NCI-H345 treated with DMSO at 0.1 percent for 48 hours (cell line): ENCODE measurements at regions not wholly inside any gene's neighbourhood (a gene's known extent, or its start where the extent isn't known, plus 50 kb on each side); places are given as distances from the start of the nearest gene placed in this dataset.
"Not testable (repeated sequence)": the region's sequence is repeated elsewhere in the genome, so short reads cannot be mapped to it uniquely, and the experiment has no call there.

Experiments used
- DNase-seq: peaks from one replicate; lab custom pipeline; 2025; ENCODE audit not compliant: unreplicated experiment; lab: John Stamatoyannopoulos, UW

DNA sequence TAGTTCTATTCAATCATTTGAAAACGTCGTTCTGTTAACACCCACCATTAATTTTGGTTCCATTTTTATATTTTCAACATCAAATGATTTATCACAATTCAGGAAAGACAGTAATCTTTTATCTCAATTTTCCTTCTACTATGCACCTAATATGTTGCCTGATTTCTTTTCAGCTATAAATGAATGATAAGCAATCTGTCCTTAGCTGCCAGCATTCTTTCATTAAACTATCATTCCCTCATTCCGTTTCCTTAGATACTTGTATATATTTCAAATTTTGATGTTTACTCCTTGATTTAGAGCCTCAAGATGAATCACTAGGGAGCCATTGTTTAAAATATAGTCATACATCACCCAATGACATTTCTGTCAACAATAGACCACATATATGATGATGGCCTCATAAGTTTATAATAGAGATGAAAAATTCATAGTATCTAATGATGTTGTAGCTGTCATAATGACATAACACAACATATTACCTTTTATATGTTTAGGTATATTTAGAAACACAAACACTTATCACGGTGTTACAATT lies 661.7 kb downstream of the IPMK start:
- no peak for DNase-seq

DNA sequence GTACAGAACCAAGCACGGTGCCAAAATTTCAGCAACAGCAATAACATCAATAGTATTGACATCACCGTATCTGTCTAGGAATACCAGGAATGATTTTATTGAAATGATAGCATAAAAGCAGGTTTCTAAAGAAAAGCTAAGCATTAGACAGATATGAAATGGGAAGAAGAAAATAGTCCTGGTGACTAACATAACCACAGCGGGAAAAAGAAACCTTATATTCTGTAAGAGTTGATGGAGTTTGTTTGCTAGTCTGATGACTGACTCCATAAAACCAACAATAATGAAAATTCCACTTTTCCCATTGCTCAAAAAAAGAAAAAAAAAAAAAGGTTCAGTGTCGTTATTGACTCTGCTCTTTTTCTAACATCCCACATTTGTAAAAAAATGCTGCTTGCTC lies 668.3 kb downstream of the IPMK start:
- DNase-seq = no peak

DNA sequence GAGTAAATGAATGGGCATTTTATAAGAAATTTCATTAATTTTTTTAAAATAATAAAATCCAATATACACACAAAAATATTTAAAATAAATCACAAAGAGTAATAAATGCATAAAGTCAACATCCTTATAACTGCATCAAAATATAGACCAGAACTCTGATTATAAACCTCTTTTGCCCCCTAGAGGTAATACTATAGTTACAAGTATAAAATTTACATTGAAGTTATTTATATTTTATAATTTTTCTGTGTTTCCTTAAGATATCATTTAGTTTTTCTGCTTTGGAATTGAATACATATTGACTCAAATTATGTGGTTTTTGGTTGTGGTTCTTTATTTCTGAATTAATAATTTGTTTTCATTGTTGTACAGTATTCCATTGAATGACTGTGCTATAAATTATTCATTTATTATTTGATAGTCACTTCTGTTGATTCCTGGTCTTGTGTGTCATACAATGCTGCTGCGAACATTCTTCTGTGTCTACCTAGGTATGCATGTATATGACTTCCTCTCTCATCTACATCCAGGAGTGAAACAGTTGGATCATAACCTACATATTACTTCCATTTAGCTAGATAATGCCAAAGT lies 673.6 kb downstream of the IPMK start:
- DNase-seq = no peak

DNA sequence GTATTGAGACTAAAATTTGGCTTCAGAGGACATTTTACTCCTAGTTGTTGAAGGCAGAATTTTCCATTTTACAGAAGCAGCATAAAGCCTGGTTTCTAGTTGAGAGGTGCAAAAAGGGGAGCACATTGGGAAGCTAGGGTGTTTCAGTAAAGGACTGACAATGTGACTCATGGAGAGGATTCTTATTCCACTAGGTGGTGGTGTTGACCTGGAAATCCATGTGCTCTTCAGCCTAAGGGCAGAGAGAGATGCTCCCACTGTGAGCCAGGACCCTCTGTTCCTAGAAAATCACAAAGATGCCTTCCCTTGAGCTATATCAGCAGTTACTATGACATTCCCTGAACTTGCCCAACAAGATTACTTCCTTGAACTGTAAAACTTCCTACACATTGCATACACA lies 687.8 kb downstream of the IPMK start:
- DNase-seq = no peak

DNA sequence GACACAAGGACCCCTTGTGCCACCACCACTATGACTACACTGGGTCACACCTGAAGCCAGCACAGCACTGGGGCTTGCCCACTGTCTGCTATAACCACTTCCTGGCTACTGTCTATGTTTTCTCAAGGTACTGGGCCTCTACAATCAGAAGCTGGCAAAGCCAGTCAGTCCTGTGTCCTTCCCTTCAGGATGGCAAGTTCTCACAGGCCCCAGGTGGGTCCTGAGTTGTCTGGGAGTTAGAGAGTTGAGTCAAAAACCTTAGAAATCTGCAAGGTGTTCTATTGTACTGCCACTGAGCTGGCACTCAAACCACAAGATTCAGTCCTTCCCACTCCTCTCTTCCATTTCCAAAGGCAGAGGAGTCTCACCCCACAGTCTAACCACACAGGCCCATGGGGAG lies 705.5 kb downstream of the IPMK start:
- no peak for DNase-seq

DNA sequence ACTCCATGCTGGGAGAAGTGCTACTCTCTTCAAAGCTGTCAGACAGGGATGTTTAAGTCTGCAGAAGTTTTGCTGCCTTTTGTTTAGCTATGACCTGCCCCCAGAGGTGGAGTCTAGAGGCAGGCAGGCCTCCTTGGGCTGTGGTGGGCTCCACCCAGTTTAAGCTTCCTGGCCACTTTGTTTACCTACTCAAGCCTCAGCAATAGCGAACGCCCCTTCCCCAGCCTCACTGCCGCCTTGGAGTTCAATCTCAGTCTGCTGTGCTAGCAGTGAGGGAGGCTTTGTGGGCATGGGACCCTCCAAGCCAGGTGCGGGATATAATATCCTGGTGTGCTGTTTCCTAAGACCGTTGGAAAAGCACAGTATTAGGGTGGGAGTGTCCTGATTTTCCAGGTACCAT lies 715.9 kb downstream of the IPMK start:
- not testable (repeated sequence) for DNase-seq

DNA sequence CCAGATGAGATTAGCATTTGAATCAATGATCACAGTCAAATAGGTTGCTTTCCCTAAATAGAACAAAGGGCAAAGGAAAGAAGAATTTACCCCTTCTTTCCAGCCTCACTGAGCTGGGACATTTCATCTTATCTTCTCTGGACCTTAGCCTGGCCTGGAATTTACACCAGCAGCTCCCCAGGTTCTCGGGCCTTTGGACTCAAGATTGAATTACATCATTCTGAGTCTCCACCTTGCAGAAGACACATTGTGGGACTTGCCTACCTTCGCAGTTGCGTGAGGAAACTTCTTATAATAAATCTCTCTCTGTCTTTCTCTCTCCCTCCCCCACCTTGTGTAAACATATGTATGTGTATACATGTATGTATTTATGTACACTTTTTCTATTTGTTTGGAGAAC lies 732.4 kb downstream of the IPMK start:
- DNase-seq = no peak

DNA sequence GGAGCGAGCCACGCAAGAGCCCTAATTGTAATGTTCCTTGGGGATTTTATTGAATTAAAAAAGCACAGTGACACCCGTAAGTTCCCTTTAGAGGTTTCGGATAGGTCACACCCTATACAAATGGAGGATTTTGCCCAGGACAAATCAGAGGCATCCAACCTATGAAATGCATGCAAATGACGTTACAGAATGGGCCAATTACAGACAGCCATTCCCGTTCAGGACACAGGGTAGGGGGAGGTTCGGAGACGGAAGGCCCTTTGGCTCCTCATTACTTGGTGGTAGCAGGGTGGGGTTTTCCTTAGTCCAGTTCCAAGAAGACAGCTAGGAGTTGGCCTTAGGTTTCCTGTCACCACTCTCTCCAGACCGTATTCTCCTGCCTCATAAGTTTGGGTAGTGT lies 754.1 kb downstream of the IPMK start:
- DNase-seq = no peak

DNA sequence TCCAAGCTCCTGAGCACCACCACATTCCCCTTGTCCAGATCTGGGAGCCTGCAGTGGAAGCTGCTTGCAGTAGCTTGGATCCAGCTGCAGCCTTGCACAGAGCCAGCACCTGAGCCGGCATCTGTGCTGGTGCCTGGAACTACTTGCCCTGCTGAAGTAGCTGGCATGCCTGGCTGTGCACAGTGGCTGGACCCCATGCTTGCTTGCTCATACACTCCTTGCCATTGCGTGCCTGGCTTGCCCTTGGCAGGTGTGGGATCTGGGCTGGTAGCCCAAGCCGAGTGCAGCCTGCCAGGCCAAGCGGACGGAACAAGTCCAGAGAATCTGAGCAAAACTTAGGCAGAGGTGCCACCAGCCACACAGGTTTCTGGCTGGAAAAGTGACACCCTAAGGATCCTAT lies 759.9 kb downstream of the IPMK start:
- no peak for DNase-seq

DNA sequence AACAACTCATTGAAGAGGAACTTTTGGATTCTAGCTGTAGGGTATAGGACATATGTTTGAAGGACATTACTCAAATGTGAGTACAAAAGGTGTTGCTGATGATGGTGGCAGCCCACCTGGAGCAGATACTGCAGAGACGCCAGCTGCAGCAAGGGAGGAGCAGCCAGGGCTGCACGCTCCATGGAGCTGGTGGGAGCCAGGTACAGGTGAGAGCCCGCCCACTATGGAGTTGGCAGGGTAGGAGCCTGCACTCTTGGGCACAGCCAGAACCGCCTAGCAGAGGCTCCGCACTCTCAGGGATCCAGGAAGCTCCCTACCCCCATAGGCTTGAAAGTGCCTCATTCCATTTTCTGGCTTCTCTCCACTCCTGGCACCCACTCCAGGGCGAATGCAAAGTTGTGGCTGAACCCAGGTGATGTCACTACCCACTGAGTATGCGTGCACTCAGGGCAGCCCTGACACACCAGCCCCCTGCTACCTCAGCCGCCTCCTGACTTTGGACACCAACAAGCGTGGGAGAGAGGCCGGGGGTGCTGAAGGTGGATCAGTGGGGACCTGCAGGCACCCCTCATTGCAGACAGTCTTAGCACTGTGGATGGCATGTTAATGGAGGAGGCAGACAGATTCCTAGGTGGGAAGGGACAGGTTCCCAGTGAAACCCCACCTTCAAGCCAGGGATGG lies 761.1 kb downstream of the IPMK start:
- no peak for DNase-seq

DNA sequence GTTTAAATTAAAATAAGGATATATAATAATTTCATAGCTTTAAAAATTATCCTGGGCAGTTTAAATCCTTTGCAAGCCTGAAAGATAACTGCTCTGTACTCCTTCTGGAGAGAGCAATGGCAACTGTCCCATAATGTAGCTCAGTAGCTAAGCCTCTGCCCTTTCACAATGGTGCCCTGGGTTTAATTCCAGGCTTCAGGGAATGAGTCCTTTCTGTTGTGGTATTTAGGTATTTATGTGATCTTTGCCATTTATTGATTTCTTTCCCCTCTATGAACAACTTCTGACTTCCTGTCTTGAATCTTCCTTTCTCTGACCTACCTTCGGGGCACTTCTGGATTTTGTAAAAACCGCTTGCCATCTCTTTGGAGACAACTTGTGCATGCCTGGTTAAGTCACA lies 773.2 kb downstream of the IPMK start:
- DNase-seq = no peak

DNA sequence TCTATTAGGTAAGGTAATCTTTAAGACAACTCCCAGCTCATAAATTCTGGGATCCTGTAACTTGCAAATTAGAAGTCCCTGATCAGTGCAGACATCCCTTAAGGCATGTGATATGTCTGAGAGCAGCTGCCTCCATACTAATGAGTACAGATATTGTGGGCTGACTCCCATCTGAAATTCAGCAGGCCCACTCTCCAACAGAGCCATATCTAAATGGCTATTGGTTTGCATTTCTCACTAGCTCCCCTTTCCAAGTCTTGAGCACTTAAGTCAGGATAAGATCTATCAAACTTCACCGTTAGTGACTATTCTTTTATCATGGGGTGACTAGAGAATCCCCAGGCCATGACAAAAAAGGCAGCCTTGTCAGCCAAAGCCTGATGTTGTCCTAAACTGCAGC lies 785.4 kb downstream of the IPMK start:
- no peak for DNase-seq

DNA sequence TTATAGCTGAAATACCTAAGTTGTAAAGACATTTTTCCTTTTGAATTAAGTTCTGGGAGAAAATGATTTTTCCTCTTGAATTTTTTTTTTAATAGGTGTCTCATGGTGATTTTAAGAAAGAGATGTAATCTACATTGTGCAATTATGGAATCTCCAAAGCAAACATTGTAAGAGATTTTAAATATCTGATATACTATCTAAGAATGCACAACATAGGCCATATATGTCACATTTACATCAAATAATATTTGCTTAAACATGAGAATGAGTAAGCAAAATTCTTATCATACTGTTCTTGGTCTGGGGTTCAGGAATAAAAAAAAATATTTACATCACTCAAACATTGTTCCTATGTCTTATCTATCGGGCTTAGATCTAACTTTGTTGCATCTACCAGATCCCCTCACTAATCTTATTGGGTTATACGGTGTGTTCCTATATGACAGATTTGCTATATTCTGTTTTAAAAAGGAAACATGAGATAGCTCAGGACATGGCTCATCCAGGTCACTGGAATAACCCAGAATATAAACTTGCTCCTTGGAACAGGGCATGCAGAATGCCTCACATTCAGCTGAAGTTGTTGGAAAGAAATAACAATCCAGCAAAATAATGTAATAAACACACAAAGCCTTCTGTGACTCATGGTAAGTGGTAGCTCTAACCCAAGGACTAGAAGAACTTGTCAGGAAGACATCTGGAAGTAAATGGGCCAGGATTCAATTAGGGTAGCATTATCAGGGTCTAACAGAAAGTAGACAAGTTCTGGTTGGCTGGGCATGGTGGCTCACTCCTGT lies 794.7 kb downstream of the IPMK start:
- DNase-seq = no peak

DNA sequence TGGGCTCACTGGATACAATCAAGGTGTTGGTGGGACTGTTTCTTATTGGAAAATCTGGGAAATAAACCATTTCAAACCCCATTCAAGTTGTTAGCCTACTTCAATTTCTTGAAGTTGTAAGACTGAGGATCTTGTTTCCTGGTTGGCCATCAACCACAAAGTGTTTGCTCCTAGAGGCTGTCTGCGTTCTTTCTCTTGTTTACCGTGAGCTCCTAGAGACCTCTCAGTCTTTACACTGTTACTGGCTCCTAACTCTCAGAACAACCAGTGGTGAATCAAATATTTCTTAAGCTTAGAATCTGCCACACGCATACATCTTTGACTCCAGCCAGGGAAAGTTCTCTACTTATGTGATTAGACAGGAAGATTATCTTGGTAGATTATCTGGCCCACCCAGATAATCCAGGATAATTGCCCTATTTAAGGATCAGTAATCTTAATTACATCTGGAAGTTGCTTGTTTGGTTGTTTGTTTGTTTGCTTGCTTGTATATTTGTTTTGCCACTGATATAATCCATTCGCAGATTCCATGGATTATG lies 798.7 kb downstream of the IPMK start:
- DNase-seq = no peak

DNA sequence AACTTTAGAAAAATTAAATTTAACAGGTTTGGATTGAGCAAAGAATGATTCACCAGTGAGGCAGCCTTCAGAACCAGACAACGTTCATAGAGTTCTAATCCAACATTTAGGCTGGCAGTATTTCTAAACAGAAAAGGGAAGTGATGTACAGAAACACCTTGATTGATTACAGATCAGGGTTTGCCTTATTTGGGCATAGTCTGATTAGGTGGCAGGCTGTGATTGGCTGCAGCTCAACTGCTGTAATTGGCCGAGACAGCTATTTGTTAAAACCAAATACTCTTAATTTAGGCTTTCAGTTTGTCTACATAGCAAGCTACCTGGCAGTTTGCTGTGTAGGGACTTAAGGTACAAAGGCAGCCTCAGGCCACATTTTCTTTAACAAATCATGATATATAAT lies 802.5 kb downstream of the IPMK start:
- no peak for DNase-seq

DNA sequence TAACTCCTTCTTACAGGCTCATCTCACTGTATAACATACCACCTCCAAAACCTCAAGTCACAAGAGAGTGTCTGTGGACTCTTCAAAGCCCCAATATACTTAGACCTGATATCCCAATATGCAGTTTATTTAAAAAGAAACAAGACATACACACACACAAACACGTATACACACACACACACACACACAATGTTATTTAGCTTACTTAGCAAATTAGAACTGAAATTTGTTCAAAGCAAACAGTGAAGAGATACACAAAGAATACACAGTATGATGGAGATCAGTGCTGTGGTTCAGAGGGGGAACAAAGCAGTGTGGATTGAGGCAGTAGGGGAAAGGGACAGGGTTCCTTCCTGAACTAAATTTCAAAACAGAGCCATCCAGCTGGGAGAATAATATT lies 807.2 kb downstream of the IPMK start:
- no peak for DNase-seq

DNA sequence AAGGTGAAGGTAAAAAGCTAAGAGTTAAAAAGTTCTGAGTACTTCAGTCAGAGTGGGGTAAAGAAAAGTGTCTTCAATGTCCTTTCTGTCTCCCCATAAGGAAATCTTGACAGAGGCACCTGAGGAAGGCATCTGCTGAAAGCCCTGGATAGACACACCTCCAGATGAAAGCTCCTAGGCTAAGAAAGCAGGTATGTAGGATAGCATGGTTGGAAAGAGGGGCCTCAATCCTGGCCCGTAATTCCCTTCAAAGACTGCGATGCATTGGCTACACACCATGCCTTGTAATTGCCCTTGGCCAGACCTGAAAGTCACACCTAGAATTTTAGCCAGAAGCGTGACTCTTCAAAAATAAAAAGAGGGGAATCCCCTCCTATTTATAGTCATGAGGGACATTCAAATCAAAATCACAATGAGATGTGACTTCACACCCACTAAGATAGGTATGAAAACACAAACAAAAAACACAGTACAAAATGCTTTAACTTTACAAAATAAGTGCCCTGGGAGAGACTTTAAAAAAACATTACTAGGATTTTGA lies 809.7 kb downstream of the IPMK start:
- no peak for DNase-seq

DNA sequence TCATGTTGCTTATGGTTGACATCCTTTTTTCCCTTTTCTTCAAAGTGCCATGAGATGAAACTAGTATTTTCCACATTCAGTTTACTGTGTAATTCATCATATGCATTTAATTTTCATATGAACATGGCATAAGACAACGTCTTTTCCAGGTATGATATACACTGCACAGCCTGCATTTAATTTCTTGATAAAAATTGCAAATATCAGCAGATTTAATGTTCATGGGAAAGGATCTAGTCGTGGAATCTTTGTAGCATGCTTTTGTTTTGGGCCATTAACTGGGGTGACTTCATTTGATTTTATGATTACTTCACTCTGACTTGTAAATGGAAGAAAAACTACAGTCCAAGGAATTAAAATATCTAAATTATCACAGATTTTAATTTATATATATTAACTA lies 837.3 kb downstream of the IPMK start:
- no peak for DNase-seq

DNA sequence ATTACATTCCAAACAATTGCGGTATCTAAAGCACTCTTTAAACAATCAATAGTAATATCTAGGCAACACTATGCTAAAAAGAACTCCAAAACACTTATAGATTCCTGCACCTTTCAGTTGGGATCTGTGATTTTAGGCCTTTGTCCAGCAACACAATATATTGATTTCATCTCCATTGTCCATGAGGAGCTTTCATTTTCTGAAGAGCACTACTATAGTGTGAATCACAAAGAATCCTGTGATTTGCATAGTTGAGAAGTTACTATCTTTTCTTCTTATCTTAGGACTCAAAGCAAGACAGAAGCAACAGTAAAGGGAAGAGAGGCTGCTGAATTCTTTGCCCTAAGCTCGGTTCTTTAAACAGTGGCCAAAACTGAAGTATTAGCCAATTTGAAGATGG lies 846.8 kb downstream of the IPMK start:
- DNase-seq = no peak

DNA sequence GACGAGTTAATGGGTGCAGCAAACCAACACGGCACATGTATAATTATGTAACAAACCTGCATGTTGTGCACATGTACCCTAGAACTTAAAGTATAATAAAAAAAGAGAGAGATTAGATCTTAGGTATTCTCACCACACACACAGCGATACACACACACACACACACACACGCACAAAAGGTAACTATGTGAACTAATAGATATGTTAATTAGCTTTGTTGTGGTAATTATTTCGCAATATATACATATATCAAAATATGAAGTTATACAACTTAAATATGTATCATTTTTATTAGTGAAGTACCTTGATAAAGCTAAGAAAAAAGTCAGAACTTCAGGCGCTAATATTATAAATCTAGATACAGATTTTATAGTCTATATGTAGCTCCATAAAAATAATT lies 849.2 kb downstream of the IPMK start:
- no peak for DNase-seq

DNA sequence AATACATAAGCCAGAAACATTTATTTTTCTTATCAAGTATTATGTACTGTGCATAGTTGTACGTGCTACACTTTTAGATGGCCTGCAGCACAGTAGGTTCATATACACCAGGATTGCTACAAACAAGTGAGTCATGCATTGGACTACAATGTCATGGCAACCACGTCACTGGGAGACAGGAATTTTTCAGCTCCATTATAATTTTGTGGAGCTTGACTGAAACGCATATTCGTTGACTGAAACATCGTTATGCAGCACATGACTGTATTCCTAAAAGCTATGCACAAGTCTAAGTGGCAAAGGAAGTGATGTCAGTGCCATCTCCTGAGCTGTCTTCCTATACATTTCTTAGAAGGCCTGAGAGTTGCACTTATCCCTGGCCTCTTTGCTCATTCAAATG lies 871.8 kb downstream of the IPMK start:
- no peak for DNase-seq

DNA sequence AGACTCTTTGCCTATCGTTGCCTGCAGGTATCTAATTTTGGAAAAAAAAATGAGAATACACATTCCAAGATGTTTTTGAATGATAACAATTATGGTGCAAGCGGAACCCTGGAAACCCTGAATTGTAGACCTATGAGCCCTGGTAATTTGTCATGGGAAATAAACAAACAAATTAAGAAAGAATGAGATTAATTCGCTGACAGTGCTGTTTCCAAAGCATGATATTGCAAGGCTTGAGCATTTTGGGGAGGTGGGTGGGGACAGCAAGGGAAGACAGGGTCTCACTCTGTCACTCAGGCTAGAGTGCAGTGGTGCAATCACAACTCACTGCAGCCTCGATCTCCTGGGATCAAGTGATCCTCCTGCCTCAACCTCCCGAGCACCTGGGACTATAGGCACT lies 900.3 kb downstream of the IPMK start:
- DNase-seq = no peak
